A549 (cell line): ENCODE measurements at regions not wholly inside any gene's neighbourhood (a gene's known extent, or its start where the extent isn't known, plus 50 kb on each side); places are given as distances from the start of the nearest gene placed in this dataset.

Source experiments
- CEBPB ChIP-seq, 2 experiments: fragments of >200 bp in 1 of 2; sonication (Bioruptor Twin) in 1 of 2; formaldehyde crosslinking in 1 of 2; IDR thresholded peaks; 2 replicates each; pipeline ENCODE4 v1.6.1; 2012 to 2016
- CTCF ChIP-seq: fragments of >200 bp; sonication (Bioruptor Twin); formaldehyde crosslinking; IDR thresholded peaks from 3 replicates; pipeline ENCODE4 v1.5.1; 2016
- EP300 ChIP-seq, 2 experiments: fragments of >200 bp; sonication (Bioruptor Twin); formaldehyde crosslinking; IDR thresholded peaks; 2 replicates in 1 of 2; 3 replicates in 1 of 2; pipeline ENCODE4 v1.6.1; 2016 to 2017
- KDM5A ChIP-seq: fragments of 200-600 bp; sonication (generic); IDR thresholded peaks from 2 replicates; pipeline ENCODE4 v1.6.1; 2016; ENCODE audit warnings: antibody characterized with exemption, mild to moderate bottlenecking
- POLR2A ChIP-seq: IDR thresholded peaks from 2 replicates; pipeline ENCODE4 v1.6.1; 2012; ENCODE audit warnings: mild to moderate bottlenecking, low read length
- RAD21 ChIP-seq, 2 experiments: fragments of >200 bp in 1 of 2; sonication (Bioruptor Twin) in 1 of 2; formaldehyde crosslinking in 1 of 2; IDR thresholded peaks in 1 of 2; conservative IDR thresholded peaks in 1 of 2; 2 replicates in 1 of 2; 3 replicates in 1 of 2; pipeline ENCODE4 v1.6.1; 2012 to 2018; ENCODE audit warnings: inconsistent platforms in 1 of 2

- TF ChIP-seq POLR2A (no peak), KDM5A (no peak), CTCF (no peak), RAD21 (conservative IDR thresholded peaks at IDR 0.05 in 1 of 2, IDR thresholded peaks at IDR 0.05 in 1 of 2) (no peak), CEBPB (IDR thresholded peaks at IDR 0.05) (no peak), EP300 (IDR thresholded peaks at IDR 0.05) (no peak)
Observed at GRCh38 chr13:47846886-47847285, 154.2 kb downstream of the SUCLA2 start.
